Liver (tissue), 3 donors: ENCODE measurements at regions not wholly inside any gene's neighbourhood (a gene's known extent, or its start where the extent isn't known, plus 50 kb on each side); places are given as distances from the start of the nearest gene placed in this dataset.

Experiments
- CTCF ChIP-seq: fragments of 150-350 bp; IDR thresholded peaks from 2 replicates; pipeline ENCODE4 v1.5.1; 2017; ENCODE audit warnings: improper control_type of control experiment, low read depth, low read length; ENCODE audit not compliant: missing input control
- TAF1 ChIP-seq: conservative IDR thresholded peaks from 2 replicates; pipeline ENCODE4 v1.6.1; 2016; ENCODE audit warnings: antibody characterized with exemption, mild to moderate bottlenecking
- ZBTB33 ChIP-seq: IDR thresholded peaks from 2 replicates; pipeline ENCODE4 v1.6.1; 2016; ENCODE audit warnings: antibody characterized with exemption
- TF ChIP-seq, protein P1 (sequence below): IDR thresholded peaks from 2 replicates; pipeline ENCODE4 v1.6.1; 2016; ENCODE audit warnings: antibody characterized with exemption
- donor health status: healthy.
- donor health status: healthy.

GRCh38 chr18:78199002-78199401 is 780.6 kb upstream of the SALL3 start:
- no peak for TF ChIP-seq CTCF
- TF ChIP-seq, protein P1, sequence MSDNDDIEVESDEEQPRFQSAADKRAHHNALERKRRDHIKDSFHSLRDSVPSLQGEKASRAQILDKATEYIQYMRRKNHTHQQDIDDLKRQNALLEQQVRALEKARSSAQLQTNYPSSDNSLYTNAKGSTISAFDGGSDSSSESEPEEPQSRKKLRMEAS: no peak
- TF ChIP-seq ZBTB33: no peak
- TF ChIP-seq TAF1: no peak
